Upper lobe of left lung (tissue), 6 donors: ENCODE measurements at regions not wholly inside any gene's neighbourhood (a gene's known extent, or its start where the extent isn't known, plus 50 kb on each side); places are given as distances from the start of the nearest gene placed in this dataset.

Experiments
- ATAC-seq, 2 donors: fragments of 200-7000 bp; cut with Tn5 transposase; one replicate each; pipeline ENCODE4 v1.9.1; 2022; ENCODE audit warnings: mild to moderate bottlenecking in 2 of 2, moderate library complexity in 2 of 2; ENCODE audit not compliant: low FRiP score in 2 of 2
- DNase-seq, 2 donors: peaks; one replicate each; pipeline ENCODE4 v3.0.0-alpha.2; 2019 to 2020
- H3K27ac ChIP-seq, 4 donors: fragments of 200-600 bp; sonication (generic); one replicate each; pipeline ENCODE4 v1.5.1; 2016 to 2019
- H3K27me3 ChIP-seq, 4 donors: fragments of 200-600 bp; sonication (generic); one replicate each; pipeline ENCODE4 v1.5.1; 2017 to 2019
- H3K36me3 ChIP-seq, 4 donors: fragments of 200-600 bp; sonication (generic); one replicate each; pipeline ENCODE4 v1.5.1; 2016 to 2019
- H3K4me1 ChIP-seq, 4 donors: fragments of 200-600 bp; sonication (generic); one replicate each; pipeline ENCODE4 v1.5.1; 2018 to 2019
- H3K4me3 ChIP-seq, 4 donors: fragments of 200-600 bp; sonication (generic); one replicate each; pipeline ENCODE4 v1.5.1; 2017 to 2019; ENCODE audit warnings: mild to moderate bottlenecking in 2 of 4, moderate library complexity in 1 of 4
- H3K9me3 ChIP-seq, 4 donors: fragments of 200-600 bp; sonication (generic); one replicate each; pipeline ENCODE4 v1.5.1; 2018 to 2019
- EP300 ChIP-seq, 4 donors: sonication (generic); formaldehyde crosslinking; IDR thresholded peaks; one replicate each; pipeline ENCODE4 v1.5.1; 2017; ENCODE audit warnings: antibody characterized with exemption in 4 of 4, control low read depth in 2 of 4
- POLR2A ChIP-seq, 4 donors: fragments of 450-650 bp; IDR thresholded peaks; one replicate each; pipeline ENCODE4 v1.5.1; 2016 to 2017; ENCODE audit warnings: antibody characterized with exemption in 4 of 4, mild to moderate bottlenecking in 2 of 4
- POLR2AphosphoS5 ChIP-seq, 2 donors: sonication (generic); formaldehyde crosslinking; IDR thresholded peaks; one replicate each; pipeline ENCODE4 v1.5.1; 2017; ENCODE audit warnings: antibody characterized with exemption in 2 of 2
- WGBS, 2 donors: methylation state at CpG; one replicate each; pipeline ENCODE4 v1.1.5; 2017 to 2018; 5-methylcytosine and 5-hydroxymethylcytosine counted together
- TF ChIP-seq, protein P1 (sequence below), 6 experiments: fragments of 450-650 bp in 4 of 6; fragments of 200-600 bp in 2 of 6; sonication (generic) in 2 of 6; IDR thresholded peaks; one replicate each; pipeline ENCODE4 v1.5.1; 2016 to 2019; ENCODE audit warnings: antibody characterized with exemption in 6 of 6
- donor health status: DM: no; HTN: no; CAD: no; lungs with moderate emphysema.
- donor health status: DM: no; HTN: yes; CAD: no; lungs with severe emphysema.

DNA sequence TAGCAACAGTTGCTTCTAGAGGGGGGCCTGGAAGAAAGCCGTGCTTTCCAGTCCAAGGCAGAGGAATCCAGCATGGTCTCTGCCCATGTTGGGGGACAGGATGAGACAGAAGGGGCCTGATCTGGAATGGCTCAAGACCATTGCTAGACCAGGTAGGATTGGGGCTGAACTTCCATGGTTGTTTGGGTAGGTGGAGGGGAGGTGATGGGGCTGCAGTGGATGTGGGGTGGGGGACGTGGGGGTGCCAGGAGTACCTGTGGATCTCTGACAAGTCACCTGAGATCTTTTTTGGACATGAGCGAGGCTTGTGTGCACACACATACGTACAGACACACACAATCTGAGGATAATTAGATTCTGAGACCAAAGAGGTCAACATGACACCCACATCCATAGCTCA is 228.7 kb upstream of the SKOR2 start:
- DNase-seq = no peak
- TF ChIP-seq POLR2AphosphoS5 (IDR thresholded peaks at IDR 0.05) (no peak), EP300 (IDR thresholded peaks at IDR 0.05) (no peak), POLR2A (IDR thresholded peaks at IDR 0.05) (no peak)
- TF ChIP-seq, protein P1, sequence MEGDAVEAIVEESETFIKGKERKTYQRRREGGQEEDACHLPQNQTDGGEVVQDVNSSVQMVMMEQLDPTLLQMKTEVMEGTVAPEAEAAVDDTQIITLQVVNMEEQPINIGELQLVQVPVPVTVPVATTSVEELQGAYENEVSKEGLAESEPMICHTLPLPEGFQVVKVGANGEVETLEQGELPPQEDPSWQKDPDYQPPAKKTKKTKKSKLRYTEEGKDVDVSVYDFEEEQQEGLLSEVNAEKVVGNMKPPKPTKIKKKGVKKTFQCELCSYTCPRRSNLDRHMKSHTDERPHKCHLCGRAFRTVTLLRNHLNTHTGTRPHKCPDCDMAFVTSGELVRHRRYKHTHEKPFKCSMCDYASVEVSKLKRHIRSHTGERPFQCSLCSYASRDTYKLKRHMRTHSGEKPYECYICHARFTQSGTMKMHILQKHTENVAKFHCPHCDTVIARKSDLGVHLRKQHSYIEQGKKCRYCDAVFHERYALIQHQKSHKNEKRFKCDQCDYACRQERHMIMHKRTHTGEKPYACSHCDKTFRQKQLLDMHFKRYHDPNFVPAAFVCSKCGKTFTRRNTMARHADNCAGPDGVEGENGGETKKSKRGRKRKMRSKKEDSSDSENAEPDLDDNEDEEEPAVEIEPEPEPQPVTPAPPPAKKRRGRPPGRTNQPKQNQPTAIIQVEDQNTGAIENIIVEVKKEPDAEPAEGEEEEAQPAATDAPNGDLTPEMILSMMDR (IDR thresholded peaks at IDR 0.05) = no peak
- 67 to 83% methylated on average over 4 of the region's 4 CpGs for WGBS, 2 donors

DNA sequence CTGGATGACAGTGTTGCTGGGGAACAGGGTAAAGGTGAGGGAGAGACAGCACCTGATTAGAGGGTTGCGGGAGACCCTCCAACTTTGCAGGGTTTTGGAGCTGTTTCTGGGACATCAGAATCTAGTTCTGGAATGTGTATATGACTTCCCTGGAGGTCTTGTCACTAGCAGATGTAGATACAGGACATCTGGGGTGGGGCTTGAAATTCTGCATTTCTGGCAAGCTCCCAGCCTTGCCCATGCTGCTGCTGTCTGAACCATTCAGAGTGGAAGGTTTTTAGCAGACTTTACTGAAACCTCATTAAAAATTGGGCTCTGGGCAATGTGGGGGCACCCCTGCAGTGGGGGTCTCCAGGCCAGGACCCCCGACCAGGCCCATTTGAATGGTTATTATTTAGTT is 220.3 kb upstream of the SKOR2 start:
- H3K4me3 ChIP-seq = no peak overlapping the region
- no peak overlapping the region for H3K27ac ChIP-seq
- H3K9me3 ChIP-seq = no peaks in the 10 kb centered on the region
- 56 to 63% methylated on average over 2 of the region's 2 CpGs for WGBS, 2 donors
- no peak for DNase-seq
- no peaks in the 10 kb centered on the region for H3K4me1 ChIP-seq
- no peaks in the 10 kb centered on the region for H3K36me3 ChIP-seq
- ATAC-seq = no peak
- H3K27me3 ChIP-seq = no peaks in the 10 kb centered on the region
- TF ChIP-seq POLR2A (IDR thresholded peaks at IDR 0.05) (no peak), POLR2AphosphoS5 (IDR thresholded peaks at IDR 0.05) (no peak), EP300 (IDR thresholded peaks at IDR 0.05) (no peak)
- TF ChIP-seq, protein P1 (IDR thresholded peaks at IDR 0.05) = no peak

More for the DNA sequence above, 228.7 kb upstream of the SKOR2 start:
- H3K27ac ChIP-seq = no peak overlapping the region
- H3K9me3 ChIP-seq = no peaks in the 10 kb centered on the region
- no peaks in the 10 kb centered on the region for H3K27me3 ChIP-seq
- no peak overlapping the region for H3K4me3 ChIP-seq
- H3K4me1 ChIP-seq = no peaks in the 10 kb centered on the region
- ATAC-seq = no peak
- no peaks in the 10 kb centered on the region for H3K36me3 ChIP-seq

DNA sequence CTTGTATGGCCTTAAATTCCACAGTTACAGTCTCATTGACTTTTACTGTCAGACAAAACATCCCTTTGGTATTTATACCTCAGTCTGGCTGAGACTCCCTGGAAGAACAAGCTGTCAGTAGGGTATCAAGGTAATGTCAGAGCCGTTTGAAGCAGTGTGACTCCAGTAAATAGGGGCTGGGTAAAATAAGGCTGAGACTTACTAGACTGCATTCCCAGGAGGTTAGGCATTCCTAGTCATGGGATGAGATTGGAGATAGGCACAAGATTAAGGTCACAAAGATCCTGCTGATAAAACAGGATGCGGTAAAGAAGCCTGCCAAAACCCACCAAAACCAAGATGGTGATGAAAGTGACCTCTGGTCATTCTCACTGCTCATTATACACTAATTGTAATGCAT is 219.5 kb upstream of the SKOR2 start:
- H3K4me3 ChIP-seq = no peak overlapping the region
- H3K9me3 ChIP-seq = no peaks in the 10 kb centered on the region
- H3K36me3 ChIP-seq = no peaks in the 10 kb centered on the region
- TF ChIP-seq POLR2A (IDR thresholded peaks at IDR 0.05) (no peak), EP300 (IDR thresholded peaks at IDR 0.05) (no peak), POLR2AphosphoS5 (IDR thresholded peaks at IDR 0.05) (no peak)
- TF ChIP-seq, protein P1 (IDR thresholded peaks at IDR 0.05) = no peak
- H3K4me1 ChIP-seq = no peaks in the 10 kb centered on the region
- no peaks in the 10 kb centered on the region for H3K27me3 ChIP-seq
- no peak for ATAC-seq
- no peak overlapping the region for H3K27ac ChIP-seq
- WGBS, 2 donors = 74 to 84% methylated on average over 2 of the region's 2 CpGs
- DNase-seq = no peak

DNA sequence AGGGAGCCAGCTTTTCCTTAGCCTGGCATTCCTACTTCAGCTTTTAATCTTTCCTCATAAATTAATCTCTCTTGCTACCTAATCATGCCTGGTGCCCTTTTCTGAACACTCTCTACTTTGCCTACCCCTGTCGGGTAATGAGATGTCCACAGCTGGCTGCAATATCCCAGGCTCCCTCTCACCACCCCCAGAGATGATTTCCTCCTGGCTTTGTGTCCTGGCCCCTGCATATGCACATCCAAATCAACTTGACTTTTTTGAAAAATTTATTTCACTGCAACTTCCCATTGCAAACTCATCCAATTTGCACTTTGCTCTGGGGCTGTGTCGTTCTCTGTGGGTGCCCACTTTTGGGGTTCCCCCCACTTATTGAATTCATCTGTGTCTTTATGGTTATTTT is 218.1 kb upstream of the SKOR2 start:
- no peak overlapping the region for H3K27ac ChIP-seq
- TF ChIP-seq POLR2AphosphoS5 (IDR thresholded peaks at IDR 0.05) = no peak
- no peak for TF ChIP-seq EP300 (IDR thresholded peaks at IDR 0.05)
- no peak for TF ChIP-seq POLR2A (IDR thresholded peaks at IDR 0.05)
- no peak for ATAC-seq
- no peak overlapping the region for H3K4me3 ChIP-seq
- no peak for DNase-seq
- no peaks in the 10 kb centered on the region for H3K9me3 ChIP-seq
- H3K4me1 ChIP-seq = no peaks in the 10 kb centered on the region
- H3K36me3 ChIP-seq = no peaks in the 10 kb centered on the region
- 54 to 72% methylated on average over 2 of the region's 2 CpGs for WGBS, 2 donors
- H3K27me3 ChIP-seq = no peaks in the 10 kb centered on the region

DNA sequence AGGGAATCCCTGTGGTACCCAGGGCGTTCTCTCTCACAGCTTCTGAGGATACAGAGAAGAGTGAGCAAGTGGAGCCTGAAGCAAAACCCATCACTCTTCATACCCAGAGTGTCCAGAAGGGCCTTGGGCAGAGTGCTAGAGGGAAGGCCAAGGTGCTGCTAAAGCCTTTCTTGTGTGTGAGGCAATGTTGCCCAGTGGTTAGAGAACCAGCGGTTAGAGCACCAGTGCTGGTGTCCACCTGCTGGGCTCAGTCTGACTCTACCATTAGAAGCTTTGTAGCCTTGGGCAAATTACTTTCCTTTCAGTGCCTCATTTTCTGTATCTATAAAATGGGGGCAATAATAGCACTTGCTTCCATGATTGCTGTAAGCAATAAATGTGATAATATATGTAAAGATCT is 210.5 kb upstream of the SKOR2 start:
- TF ChIP-seq POLR2A (IDR thresholded peaks at IDR 0.05) (no peak), POLR2AphosphoS5 (IDR thresholded peaks at IDR 0.05) (no peak), EP300 (IDR thresholded peaks at IDR 0.05) (no peak)
- TF ChIP-seq, protein P1 (IDR thresholded peaks at IDR 0.05) = no peak
- no peaks in the 10 kb centered on the region for H3K27me3 ChIP-seq
- WGBS, 2 donors = 92 to 97% methylated on average over 1 to 2 of the region's 2 CpGs
- H3K4me3 ChIP-seq = no peak overlapping the region
- no peaks in the 10 kb centered on the region for H3K36me3 ChIP-seq
- no peak overlapping the region for H3K27ac ChIP-seq
- no peaks in the 10 kb centered on the region for H3K9me3 ChIP-seq
- H3K4me1 ChIP-seq = no peaks in the 10 kb centered on the region
- no peak for DNase-seq
- ATAC-seq = no peak
